GM12891 (cell line): ENCODE measurements at regions not wholly inside any gene's neighbourhood (a gene's known extent, or its start where the extent isn't known, plus 50 kb on each side); places are given as distances from the start of the nearest gene placed in this dataset.

Source experiments
- POLR2A ChIP-seq: IDR thresholded peaks from 2 replicates; pipeline ENCODE4 v1.6.1; 2011; ENCODE audit warnings: low read depth, low read length, control low read depth
- POLR2AphosphoS5 ChIP-seq: IDR thresholded peaks from 2 replicates; pipeline ENCODE4 v1.6.1; 2011; ENCODE audit warnings: low read depth, low read length, control low read depth
- POU2F2 ChIP-seq: IDR thresholded peaks from 2 replicates; pipeline ENCODE4 v1.6.1; 2011; ENCODE audit warnings: low read depth, mild to moderate bottlenecking, control low read depth, low read length, moderate library complexity
- TAF1 ChIP-seq: IDR thresholded peaks from 2 replicates; pipeline ENCODE4 v1.6.1; 2011; ENCODE audit warnings: low read depth, low read length, control low read depth

- TF ChIP-seq POLR2A (no peak), TAF1 (no peak), POLR2AphosphoS5 (no peak), POU2F2 (no peak)
Measured at GRCh38 chr16:59164461-59164860, 430.3 kb upstream of the GOT2 start.
